ENCODE measurements at regions not wholly inside any gene's neighbourhood (a gene's known extent, or its start where the extent isn't known, plus 50 kb on each side); places are given as distances from the start of the nearest gene placed in this dataset.

GRCh38 chr12:115740586-115741155 lies 536.8 kb downstream of the MED13L start:
- TF ChIP-seq POLR2A (IDR thresholded peaks at IDR 0.05), result no peak
- no peak for TF ChIP-seq CTCF (IDR thresholded peaks at IDR 0.05)
